Subcutaneous abdominal adipose tissue (tissue), 5 donors: ENCODE measurements at regions not wholly inside any gene's neighbourhood (a gene's known extent, or its start where the extent isn't known, plus 50 kb on each side); places are given as distances from the start of the nearest gene placed in this dataset.
"Not testable (repeated sequence)": the region's sequence is repeated elsewhere in the genome, so short reads cannot be mapped to it uniquely, and the experiment has no call there.

ENCODE experiments used
- H3K27ac ChIP-seq: one replicate; pipeline ENCODE4 v1.7.0; 2013; ENCODE audit warnings: low read depth, mild to moderate bottlenecking, inconsistent platforms, low read length, moderate library complexity
- H3K27me3 ChIP-seq, 5 donors: one replicate each; pipeline ENCODE4 v1.7.0; 2013; ENCODE audit warnings: low read length in 5 of 5, inconsistent platforms in 1 of 5; ENCODE audit not compliant: control insufficient read depth in 5 of 5, insufficient read depth in 4 of 5
- H3K36me3 ChIP-seq, 5 donors: one replicate each; pipeline ENCODE4 v1.7.0; 2013; ENCODE audit warnings: low read length in 5 of 5; ENCODE audit not compliant: control insufficient read depth in 5 of 5, insufficient read depth in 5 of 5
- H3K4me1 ChIP-seq, 5 donors: one replicate each; pipeline ENCODE4 v1.7.0; 2013; ENCODE audit warnings: low read length in 5 of 5, mild to moderate bottlenecking in 3 of 5, moderate library complexity in 1 of 5; ENCODE audit not compliant: control insufficient read depth in 5 of 5, insufficient read depth in 5 of 5
- H3K4me3 ChIP-seq, 5 donors: one replicate each; pipeline ENCODE4 v1.7.0; 2013; ENCODE audit warnings: low read length in 5 of 5, low read depth in 1 of 5
- H3K9ac ChIP-seq, 5 donors: one replicate each; pipeline ENCODE4 v1.7.0; 2013; ENCODE audit warnings: low read length in 5 of 5, mild to moderate bottlenecking in 4 of 5, moderate library complexity in 3 of 5
- H3K9me3 ChIP-seq, 5 donors: one replicate each; pipeline ENCODE4 v1.7.0; 2013; ENCODE audit warnings: low read length in 5 of 5; ENCODE audit not compliant: control insufficient read depth in 5 of 5
- donor health status: healthy.
- donor health status: healthy.
- donor health status: healthy.
- donor health status: healthy.
- donor health status: healthy.

DNA sequence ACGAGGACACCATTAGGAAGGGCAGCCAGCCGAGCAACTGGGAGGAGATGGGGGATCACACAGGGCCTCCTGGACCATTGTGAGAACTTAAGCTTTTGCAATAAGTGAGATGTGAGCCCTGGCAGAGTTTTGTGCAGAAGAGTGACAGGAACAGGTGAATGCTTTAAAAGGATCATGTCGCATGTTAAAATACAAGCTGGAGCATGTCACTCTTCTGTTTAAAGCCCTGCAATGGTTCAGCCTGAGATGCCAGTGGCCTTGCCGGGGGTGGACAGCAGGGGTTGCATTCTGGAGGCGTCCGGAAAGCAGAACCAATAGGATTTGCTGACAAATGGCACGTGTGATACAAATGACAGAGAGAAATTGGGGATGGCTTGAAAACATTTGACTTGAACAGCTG lies 137.5 kb upstream of the RFLNA start:
- no peaks in the 10 kb centered on the region for H3K9me3 ChIP-seq
- H3K4me1 ChIP-seq = peaks cover 0 to 6% (median 4%) of the 10 kb centered on the region in 5 donors
- no peak overlapping the region for H3K27ac ChIP-seq
- H3K27me3 ChIP-seq = no peaks in the 10 kb centered on the region
- no peak overlapping the region for H3K9ac ChIP-seq
- no peak overlapping the region for H3K4me3 ChIP-seq
- no peaks in the 10 kb centered on the region for H3K36me3 ChIP-seq

DNA sequence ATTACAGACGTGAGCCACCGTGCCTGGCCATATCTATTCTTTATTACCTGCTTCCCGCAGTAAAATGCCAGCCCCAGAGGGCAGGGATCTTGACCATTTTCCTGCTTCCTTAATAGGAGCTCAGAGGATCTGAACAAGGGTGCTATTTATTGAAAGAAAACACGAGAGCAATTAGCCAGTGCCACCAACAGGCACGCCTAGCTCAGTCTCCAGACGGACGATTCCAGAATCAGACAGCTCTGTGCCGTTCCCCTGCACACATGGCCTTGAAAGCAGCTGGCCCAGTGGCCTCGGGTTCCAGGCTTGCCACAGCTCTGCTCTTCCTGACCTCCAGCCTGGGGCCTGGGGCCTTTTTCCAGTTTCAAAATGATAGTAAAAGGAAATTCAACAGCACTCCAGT lies 135.2 kb upstream of the RFLNA start:
- Histone ChIP-seq H3K4me3 (no peak overlapping the region), H3K27ac (no peak overlapping the region), H3K27me3 (no peaks in the 10 kb centered on the region), H3K9ac (no peak overlapping the region), H3K4me1 (no peaks in the 10 kb centered on the region), H3K36me3 (no peaks in the 10 kb centered on the region), H3K9me3 (no peaks in the 10 kb centered on the region)

DNA sequence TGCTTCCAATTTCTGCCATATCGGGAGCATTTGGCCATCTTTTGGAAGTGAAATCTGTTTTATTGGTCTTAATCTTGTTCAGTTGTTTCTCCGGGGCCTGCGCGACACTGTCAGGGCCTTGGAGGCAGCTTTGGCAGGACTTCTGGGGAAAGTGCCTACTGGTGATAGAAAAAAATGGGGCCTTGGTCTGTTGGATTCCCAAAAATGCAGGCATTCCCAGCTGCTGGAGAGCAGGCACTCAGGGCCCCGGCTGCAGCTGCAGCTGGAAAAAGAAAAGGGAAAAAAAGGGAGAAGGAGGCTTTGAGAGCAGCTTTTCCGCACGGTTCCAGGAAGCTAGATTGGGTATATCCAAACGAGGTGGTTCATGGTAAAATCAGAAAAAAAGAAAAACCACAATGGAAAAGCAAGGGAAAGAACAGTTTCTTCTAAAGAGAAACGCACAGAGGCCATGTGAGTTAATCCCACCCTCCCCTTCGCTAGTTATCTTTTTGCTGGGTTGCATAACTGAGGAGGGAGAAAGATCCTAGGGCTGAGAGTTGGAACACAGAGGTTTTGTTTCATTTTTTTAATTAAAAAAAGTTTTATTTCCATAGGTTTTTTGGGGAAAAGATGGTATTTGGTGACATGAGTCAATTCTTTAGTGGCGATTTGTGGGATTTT lies 134.7 kb upstream of the RFLNA start:
- Histone ChIP-seq H3K4me1 (no peaks in the 10 kb centered on the region), H3K4me3 (no peak overlapping the region), H3K9ac (no peak overlapping the region), H3K27me3 (no peaks in the 10 kb centered on the region), H3K27ac (no peak overlapping the region), H3K9me3 (no peaks in the 10 kb centered on the region), H3K36me3 (no peaks in the 10 kb centered on the region)

DNA sequence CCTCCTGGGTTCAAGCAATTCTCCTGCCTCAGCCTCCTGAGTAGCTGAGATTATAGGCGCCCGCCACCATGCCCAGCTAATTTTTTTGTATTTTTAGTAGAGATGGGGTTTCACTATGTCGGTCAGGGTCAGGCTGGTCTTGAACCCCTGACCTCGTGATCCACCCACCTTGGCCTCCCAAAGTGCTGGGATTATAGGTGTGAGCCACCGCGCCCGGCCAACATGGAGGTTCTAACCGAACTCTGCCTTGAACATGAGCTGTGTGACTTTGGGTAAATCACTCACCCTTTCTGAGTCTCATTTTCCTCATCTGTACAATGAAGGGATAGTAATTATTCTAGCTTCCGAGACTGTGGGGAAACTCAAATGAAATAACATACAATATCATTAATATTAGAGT lies 133.5 kb upstream of the RFLNA start:
- H3K9me3 ChIP-seq, H3K9ac ChIP-seq, H3K4me3 ChIP-seq, H3K36me3 ChIP-seq, H3K27me3 ChIP-seq, H3K27ac ChIP-seq, H3K4me1 ChIP-seq: not testable (repeated sequence)

DNA sequence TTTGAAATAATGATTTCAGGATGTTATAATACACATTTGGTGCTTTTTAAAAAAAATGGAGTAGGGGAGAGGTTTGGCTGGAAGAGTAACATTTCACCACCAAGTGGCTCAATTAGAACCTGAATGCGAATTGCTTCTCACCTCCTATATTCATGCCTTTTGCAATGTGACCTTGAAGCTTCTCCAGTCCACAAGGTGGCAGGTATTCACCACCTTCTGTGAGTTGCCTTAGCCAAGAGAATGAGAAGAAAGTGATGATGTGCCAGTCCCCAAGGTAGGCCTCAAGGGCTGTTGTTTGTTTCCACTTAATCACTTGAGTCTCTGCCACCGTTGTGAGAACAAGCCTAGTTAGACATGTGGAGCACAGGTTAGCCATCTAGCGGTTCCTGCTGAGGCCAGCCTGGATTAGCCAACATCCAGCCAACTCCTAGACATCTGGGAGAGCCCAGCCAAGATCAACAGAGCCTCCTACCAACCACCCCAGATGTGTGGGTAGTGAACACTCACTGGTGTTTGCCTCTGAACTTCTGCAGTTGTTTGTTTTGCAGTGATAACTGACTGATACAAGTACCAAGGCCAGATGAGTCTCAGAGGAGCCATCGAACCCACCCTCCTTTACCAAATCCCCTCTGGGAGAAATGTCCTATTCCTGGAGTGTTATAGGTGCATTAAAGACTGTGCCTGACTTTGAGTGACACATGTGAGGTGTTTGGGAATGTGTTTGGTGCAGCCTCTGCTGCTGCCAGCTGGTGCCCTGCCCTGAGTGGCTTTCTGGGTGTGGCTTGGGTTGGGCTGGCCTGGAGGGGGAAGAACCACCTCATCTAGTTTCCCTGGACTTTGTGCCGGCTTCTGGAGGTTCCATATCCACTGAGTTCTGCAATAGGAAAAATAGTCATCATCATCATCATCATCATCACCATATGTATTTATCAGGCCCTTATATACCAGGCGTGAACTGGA lies 132.5 kb upstream of the RFLNA start:
- H3K4me1 ChIP-seq = no peaks in the 10 kb centered on the region
- H3K27ac ChIP-seq = no peak overlapping the region

DNA sequence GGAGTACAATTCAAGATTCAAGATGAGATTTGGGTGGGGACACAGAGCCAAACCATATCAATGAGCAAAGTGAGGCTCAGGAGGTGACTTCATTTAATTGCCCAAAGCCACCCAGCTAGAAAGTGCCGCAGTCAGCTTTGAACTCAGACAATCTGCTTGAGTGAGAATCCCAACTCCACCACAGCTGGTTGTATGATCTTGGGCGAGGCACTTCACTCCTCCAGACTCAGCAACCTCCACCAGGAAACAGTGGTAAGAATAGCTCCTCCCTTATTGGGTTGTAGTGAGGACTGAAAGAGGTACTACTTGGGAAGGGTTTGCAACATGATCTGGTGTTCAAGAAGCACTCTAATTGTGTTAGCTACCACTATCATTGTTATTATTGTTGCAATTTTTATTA lies 129.2 kb upstream of the RFLNA start:
- H3K4me1 ChIP-seq = no peaks in the 10 kb centered on the region
- no peaks in the 10 kb centered on the region for H3K36me3 ChIP-seq
- H3K4me3 ChIP-seq = no peak overlapping the region
- no peak overlapping the region for H3K27ac ChIP-seq
- no peaks in the 10 kb centered on the region for H3K27me3 ChIP-seq
- H3K9ac ChIP-seq = no peak overlapping the region
- H3K9me3 ChIP-seq = no peaks in the 10 kb centered on the region

More for the DNA sequence above, 132.5 kb upstream of the RFLNA start:
- no peaks in the 10 kb centered on the region for H3K9me3 ChIP-seq
- H3K4me3 ChIP-seq = no peak overlapping the region
- H3K27me3 ChIP-seq = no peaks in the 10 kb centered on the region
- H3K9ac ChIP-seq = no peak overlapping the region
- no peaks in the 10 kb centered on the region for H3K36me3 ChIP-seq

DNA sequence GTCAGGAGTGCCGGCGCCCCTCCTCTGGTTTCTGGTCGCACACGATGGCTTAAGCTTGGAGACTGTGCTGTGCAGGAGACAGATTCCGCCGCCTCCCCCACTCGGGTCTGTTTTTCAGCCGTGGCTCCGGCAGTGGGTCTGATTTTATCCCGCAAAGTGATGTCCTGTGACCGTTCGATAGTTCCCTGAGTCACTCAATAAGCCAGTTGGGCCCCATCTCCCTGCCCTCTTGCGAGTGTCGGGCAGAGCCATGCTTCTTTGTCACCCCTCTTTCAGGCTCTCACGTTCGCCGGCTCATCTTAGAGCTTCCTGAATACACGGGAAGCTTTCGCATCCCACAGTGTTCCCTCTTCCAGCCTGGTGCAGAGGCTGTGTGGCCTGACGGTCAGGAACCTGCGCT lies 127.8 kb upstream of the RFLNA start:
- Histone ChIP-seq H3K4me3 (no peak overlapping the region), H3K36me3 (no peaks in the 10 kb centered on the region), H3K9ac (no peak overlapping the region), H3K9me3 (no peaks in the 10 kb centered on the region), H3K27me3 (peaks cover 0 to 3% (median 0%) of the 10 kb centered on the region in 5 donors), H3K4me1 (no peaks in the 10 kb centered on the region), H3K27ac (no peak overlapping the region)

DNA sequence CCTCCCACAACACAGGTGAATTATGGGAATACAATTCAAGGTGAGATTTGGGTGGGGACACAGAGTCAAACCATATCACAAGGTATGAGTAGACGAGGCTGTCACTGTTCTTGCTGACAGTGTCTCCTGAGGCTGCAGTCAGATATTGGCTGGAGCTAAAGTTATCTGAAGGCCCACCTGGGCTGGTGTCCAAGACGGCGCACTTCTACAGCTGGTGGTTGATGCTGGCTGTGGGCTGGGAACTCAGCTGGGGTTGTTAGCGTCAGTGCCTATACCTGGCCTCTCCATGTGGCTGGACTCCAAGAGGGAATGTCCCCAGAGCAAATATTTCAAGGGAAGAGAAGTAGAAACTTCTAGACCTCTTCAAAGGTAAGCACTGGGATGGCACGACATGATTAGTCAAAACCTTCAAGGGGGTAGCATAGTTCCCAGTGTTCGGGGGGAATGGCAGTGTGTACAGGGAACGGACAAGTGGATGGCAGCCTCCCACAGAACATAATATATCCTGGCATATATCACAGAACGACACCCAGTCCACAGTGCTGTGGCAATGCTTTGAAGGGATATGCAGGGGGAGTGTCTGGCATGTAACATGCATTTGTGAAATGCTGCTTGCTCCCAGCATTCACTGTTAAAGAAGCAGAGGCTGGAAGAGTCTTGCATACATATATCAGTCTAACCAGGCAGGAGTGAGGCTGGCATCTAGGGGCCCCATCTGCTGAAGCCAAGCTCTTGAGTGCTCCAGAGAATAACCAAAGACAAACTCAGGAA lies 126.7 kb upstream of the RFLNA start:
- Histone ChIP-seq H3K9ac (no peak overlapping the region), H3K9me3 (no peaks in the 10 kb centered on the region), H3K4me1 (no peaks in the 10 kb centered on the region), H3K36me3 (no peaks in the 10 kb centered on the region), H3K4me3 (no peak overlapping the region), H3K27ac (no peak overlapping the region), H3K27me3 (peaks cover 0 to 3% (median 0%) of the 10 kb centered on the region in 5 donors)

DNA sequence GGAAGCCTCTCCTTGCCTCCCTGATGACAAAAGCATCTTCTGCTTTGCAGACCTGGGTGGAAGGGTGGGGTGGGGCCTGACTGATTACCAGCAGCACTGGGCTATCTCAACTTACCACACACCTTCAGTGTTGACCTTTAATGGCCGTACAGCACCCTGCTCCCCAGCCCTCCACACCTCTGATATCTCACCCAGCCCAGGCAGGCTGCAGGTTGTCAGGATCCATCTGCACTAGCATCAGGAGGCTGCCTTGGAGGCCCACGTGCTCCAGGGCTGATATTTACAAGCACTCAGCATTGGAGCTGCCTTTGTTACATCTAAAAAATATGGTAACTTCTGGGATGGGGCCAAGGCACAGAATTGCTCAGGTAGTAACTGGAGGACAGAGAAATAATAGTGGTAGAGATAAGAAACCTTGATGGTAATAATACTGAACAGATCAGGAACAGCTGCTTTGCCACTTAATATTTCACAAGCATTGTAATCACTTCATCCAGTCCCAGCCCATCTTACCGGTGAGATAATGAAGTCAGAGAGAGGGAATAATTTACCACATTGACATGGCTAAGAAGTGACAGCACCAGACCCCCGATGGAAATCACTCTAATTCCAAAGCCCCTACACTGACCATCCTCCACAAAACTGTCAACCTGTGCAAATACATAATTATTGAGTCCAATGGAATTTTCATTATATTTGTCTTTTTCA lies 125.2 kb upstream of the RFLNA start:
- Histone ChIP-seq H3K4me3 (no peak overlapping the region), H3K27me3 (peaks cover 0 to 3% (median 0%) of the 10 kb centered on the region in 5 donors), H3K27ac (no peak overlapping the region), H3K9ac (no peak overlapping the region), H3K9me3 (no peaks in the 10 kb centered on the region), H3K36me3 (no peaks in the 10 kb centered on the region), H3K4me1 (no peaks in the 10 kb centered on the region)
